IPS-18c (cell line): ENCODE measurements at regions not wholly inside any gene's neighbourhood (a gene's known extent, or its start where the extent isn't known, plus 50 kb on each side); places are given as distances from the start of the nearest gene placed in this dataset.
"Not testable (repeated sequence)": the region's sequence is repeated elsewhere in the genome, so short reads cannot be mapped to it uniquely, and the experiment has no call there.

Source experiments
- H3K4me3 ChIP-seq: 2 replicates; pipeline ENCODE4 v1.7.0; 2013; ENCODE audit warnings: low read depth, mild to moderate bottlenecking, low read length, moderate library complexity; ENCODE audit not compliant: insufficient read depth
- H3K9me3 ChIP-seq: one replicate; pipeline ENCODE4 v1.6.1; 2013; ENCODE audit warnings: mild to moderate bottlenecking, low read length, moderate library complexity; ENCODE audit not compliant: control insufficient read depth, insufficient read depth

- no peak overlapping the region for H3K4me3 ChIP-seq
- H3K9me3 ChIP-seq: no peaks in the 10 kb centered on the region
These were observed 170.0 kb upstream of the SLC16A7 start for GRCh38 chr12:59425798-59426197.

GRCh38 chr12:59424666-59425065 is 171.2 kb upstream of the SLC16A7 start:
- not testable (repeated sequence) for H3K4me3 ChIP-seq, H3K9me3 ChIP-seq

DNA sequence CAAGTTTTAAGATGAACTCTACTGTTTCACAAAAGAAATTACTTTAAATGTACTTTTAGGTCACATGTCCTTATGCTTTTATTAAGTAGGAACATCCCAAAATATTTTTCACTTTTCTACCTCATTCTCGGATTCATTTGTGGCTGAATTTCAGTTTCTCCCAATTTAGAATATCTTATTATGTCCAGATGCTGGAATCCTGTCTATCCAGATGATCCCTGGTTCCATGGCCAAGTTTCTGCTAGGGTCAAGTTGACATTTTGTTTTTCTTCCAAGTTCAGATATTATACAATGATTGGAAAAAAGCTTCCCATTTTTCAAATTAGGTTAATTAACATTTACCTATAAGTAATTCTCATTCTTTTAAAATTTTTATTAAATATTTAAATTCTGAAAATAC is 181.8 kb upstream of the SLC16A7 start:
- H3K4me3 ChIP-seq: no peak overlapping the region
- H3K9me3 ChIP-seq: no peaks in the 10 kb centered on the region

GRCh38 chr12:59408431-59408830 is 187.4 kb upstream of the SLC16A7 start:
- no peak overlapping the region for H3K4me3 ChIP-seq
- no peaks in the 10 kb centered on the region for H3K9me3 ChIP-seq

- Histone ChIP-seq H3K4me3 (no peak overlapping the region), H3K9me3 (no peaks in the 10 kb centered on the region)
These were observed 188.0 kb upstream of the SLC16A7 start for GRCh38 chr12:59407799-59408198.

GRCh38 chr12:59405992-59406391 is 189.8 kb upstream of the SLC16A7 start:
- H3K4me3 ChIP-seq: no peak overlapping the region
- H3K9me3 ChIP-seq: no peaks in the 10 kb centered on the region

DNA sequence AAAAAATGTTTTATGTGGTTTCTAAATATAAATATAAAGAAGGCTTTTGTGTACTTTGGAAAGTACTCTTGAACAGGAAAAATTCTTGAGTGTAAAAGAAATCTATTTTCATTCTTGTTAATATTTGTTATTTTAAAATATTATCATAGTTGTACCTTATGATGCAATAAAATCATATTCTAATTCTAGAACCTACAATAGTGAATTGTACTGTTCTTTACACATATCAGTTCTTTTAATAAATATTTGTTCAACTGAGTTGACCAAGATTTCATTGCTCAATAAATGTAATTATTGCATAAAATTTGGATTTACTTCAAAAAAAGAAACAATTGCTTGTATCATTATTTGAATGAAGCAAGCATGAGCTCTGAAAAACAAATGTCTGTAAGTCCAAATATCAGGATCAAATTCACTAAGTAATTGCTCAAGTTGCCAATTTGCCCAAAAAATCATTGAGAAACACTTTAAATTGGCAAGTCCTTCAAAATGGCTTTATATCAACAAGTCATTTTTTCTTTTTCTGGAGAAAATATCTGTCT is 191.6 kb upstream of the SLC16A7 start:
- Histone ChIP-seq H3K9me3 (no peaks in the 10 kb centered on the region), H3K4me3 (no peak overlapping the region)

DNA sequence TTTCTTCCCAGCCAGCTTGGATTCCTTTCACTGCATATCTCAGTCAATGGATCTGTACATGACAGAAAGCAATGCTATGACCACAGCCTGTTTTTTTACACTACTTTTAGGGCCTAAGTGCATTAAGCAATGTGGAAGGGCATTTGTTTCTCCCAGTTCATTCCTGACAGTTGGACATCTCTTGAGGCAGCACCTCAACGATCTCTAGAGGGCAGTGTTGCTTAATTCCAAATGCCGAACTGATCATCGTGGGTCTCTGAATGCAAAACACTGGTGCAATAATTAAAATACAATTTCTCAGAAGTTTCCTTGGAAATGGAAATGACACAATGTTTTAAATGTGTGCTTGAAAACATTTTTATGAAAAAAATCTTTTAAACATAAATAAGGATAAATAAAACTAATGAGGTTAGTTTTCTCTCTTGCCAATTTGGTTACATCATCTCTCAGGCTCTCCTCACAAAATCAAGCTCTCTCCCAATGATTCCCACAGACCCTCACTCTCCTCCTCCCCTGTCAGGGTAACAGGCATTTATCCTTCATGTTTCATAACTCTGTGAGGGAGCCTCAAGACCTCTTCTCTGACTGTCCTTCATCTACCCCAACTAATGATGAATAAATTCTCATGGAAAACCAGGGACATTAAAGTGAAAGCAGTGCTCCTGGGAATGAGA is 192.4 kb upstream of the SLC16A7 start:
- Histone ChIP-seq H3K9me3 (no peaks in the 10 kb centered on the region), H3K4me3 (no peak overlapping the region)

DNA sequence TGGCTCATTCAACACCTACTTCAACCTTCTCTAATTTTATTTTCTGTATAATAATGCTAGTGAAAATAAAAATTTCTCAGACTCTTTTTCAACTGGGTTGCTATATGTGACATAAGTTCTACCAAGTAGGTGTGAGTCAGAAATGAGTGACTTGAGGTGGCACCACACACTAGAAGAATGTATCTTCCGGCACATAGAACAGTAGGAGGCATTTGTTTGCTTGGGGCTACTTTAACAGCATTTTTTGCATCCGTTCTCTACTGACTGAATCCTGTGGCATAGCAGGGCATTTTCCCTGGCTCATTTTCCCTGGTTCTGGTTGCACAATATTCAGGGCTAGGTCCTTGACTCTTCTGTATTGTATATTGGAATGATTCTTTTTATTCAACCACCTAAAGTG is 194.0 kb upstream of the SLC16A7 start:
- Histone ChIP-seq H3K4me3 (no peak overlapping the region), H3K9me3 (no peaks in the 10 kb centered on the region)

DNA sequence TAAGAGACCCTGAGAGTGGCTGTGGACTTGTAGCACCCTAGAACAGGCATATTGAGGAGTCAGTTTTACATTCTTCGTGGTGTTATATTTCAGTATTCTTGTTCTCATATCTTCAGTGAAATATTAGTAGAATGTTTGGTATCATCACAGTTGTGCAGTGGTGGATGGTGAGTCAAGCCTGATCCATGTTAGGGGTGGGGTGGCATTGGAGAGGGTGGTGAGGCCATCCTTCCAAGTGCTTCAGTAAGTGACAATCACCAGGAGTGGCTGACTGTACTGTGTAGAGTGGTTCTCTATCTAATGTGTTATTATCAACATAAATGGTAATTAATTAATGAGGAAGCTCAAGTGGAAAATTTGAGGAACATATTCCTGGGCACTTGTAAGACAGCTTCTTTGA is 197.7 kb upstream of the SLC16A7 start:
- Histone ChIP-seq H3K4me3 (no peak overlapping the region), H3K9me3 (no peaks in the 10 kb centered on the region)

DNA sequence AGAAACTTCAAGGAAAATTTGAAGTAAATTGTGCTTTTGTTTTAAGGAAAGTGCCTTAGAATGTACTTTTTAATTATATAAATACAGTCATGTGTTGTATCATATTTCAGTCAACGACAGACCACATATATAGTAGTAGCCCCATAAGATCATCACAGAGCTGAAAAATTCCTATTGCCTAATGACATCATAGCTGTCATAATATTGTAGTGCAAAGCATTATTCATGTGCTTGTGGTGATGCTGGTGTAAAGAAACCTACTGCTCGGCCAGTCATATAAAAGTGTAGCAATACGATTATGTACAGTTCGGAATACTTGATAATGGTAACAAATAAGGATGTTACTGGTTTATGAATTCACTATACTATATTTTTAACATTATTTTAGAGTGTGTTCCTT is 198.9 kb upstream of the SLC16A7 start:
- no peak overlapping the region for H3K4me3 ChIP-seq
- no peaks in the 10 kb centered on the region for H3K9me3 ChIP-seq

GRCh38 chr12:59396519-59396918 is 199.3 kb upstream of the SLC16A7 start:
- Histone ChIP-seq H3K4me3 (no peak overlapping the region), H3K9me3 (no peaks in the 10 kb centered on the region)

DNA sequence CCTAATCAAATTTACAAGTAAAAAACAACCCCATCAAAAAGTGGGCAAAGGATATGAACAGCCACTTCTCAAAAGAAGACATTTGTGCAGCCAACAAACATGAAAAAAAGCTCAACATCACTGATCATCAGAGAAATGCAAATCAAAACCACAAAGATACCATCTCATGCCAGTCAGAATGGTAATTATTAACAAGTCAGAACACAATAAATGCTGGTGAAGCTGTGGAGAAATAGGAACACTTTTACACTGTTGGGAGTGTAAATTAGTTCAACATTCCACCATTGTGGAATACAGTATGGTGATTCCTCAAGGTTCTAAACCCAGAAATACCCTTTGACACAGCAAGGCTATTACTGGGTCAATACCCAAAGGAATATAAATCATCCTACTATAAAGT is 200.5 kb upstream of the SLC16A7 start:
- H3K9me3 ChIP-seq: not testable (repeated sequence)

DNA sequence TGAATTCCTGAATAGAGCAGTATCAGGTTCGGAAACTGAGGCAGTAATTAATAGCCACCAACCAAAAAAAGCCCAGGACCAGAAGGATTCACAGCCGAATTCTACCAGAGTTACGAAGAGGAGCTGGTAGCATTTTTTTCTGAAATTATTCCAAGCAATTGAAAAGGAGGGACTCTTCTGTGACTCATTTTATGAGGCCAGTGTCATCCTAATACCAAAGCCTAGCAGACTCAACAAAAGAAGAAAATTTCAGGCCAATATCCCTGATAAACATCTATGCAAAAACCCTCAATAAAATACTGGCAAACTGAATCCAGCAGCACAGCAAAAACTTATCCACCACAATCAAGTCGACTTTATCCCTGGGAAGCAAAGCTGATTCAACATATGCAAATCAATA is 202.3 kb upstream of the SLC16A7 start:
- H3K4me3 ChIP-seq: no peak overlapping the region
- no peaks in the 10 kb centered on the region for H3K9me3 ChIP-seq

More for the DNA sequence above, 200.5 kb upstream of the SLC16A7 start:
- H3K4me3 ChIP-seq: not testable (repeated sequence)

DNA sequence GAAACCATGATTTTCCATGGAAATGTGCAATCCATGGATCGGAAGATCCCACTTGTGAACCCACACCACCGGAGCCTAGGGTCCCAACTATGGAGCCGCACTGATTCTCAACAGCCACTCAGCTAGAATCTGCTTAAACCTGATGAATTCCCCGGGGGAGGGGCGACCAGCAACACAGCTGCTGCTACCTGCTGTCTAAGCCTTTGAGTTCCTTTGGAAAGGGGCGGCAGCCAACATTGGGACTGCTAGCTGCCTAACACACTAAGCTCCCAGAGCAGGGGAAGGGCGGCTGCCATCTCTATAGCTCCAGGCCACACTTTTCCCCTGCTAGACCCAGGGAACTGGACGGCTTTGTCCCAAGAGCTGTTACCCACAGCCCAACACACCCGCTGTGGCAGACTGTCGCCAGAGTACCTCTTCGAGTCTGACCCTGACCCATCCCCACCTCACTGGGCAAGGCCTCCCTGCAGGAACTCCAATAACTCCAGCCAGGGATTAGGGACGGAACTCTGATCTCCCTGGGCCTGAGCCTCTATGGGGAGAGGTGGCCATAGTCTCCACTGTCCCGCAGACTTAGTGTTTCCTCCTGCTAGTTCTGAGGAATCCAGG is 205.8 kb upstream of the SLC16A7 start:
- Histone ChIP-seq H3K9me3 (no peaks in the 10 kb centered on the region), H3K4me3 (no peak overlapping the region)

- H3K4me3 ChIP-seq: no peak overlapping the region
- no peaks in the 10 kb centered on the region for H3K9me3 ChIP-seq
These were observed 207.1 kb upstream of the SLC16A7 start for GRCh38 chr12:59388694-59389093.

DNA sequence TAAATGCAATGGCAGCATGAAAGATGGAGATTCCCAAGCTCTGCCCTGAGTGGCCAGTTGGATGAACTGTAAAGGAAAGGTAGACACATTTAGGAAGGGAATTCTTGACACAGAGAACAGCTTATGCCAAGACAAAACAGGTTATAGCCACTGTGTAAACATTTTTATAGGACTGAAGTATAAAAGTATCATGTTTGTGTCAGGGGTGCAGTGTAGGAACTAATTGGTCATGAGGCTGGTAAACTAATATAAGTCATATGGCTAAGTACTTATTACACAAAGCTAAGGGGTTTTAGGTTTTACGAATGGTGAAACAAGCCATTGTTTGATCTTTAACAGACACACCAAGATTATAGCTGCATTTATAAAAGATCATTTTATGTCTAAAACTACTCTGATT is 207.7 kb upstream of the SLC16A7 start:
- Histone ChIP-seq H3K4me3 (no peak overlapping the region), H3K9me3 (no peaks in the 10 kb centered on the region)

DNA sequence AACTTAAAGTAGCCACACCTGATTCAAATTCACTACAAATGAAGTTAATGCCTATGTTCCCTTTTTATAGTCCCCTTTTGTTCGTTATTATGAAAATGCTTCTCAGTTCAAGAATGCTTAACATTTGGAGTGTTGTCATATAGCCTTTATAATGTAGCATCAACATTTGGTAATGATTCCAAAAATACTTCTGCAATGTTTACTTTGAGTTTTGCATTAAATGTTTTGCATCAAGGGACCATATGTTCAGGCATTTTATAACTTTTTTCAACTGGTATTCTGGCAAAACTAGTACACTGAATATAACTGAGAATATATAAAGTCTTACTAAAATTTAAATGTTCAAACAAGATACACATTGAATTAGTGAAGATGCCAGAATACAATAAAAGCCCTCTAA is 209.6 kb upstream of the SLC16A7 start:
- Histone ChIP-seq H3K9me3 (no peaks in the 10 kb centered on the region), H3K4me3 (no peak overlapping the region)
